ENCODE measurements at regions not wholly inside any gene's neighbourhood (a gene's known extent, or its start where the extent isn't known, plus 50 kb on each side); places are given as distances from the start of the nearest gene placed in this dataset.

DNA sequence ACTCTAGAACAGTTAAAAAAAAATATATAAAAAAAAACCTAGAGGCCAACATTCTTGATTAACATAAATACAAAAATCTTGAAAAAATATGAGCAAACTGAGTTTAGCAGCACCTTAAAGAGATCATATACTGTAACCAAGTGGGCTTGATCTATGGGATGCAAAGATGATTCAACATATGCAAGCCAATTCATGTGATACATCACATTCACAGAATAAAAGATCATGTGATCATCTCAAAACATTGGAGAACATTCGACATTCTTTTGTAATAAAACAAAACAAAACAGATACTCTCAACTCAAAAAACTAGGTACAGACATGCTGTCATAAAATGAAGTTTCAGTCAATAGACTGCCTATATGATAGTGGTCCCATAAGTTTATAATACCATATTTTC, 165.4 kb upstream of the NDST4 start:
- 75% methylated on average over 1 of the region's 1 CpG for WGBS
- no peaks in the 10 kb centered on the region for H3K27me3 ChIP-seq (replicated peaks; ENCODE audit: insufficient read depth)

DNA sequence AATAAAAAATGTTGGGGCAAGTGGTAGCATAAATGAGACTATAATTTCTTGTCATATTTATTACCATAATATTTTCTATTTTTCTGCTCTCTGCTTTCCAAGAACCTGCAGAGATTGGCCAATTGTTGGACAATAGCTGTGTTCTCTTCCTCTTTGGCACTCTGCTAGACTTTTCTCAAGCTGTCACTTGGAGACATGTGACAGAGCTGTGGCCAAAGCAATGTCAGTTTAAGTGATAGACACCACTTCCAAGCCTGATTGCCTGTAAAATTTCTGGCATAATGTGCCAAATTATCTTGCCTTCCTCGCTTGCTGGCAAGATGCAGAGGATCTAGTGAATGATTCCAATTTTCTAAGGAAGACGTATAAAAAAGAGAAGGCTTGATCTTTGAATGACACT, 162.2 kb upstream of the NDST4 start:
- intact Hi-C loops (cut with DNase I) = no loop called here
- 71% methylated on average over 2 of the region's 2 CpGs for WGBS

More for the DNA sequence above, 165.4 kb upstream of the NDST4 start:
- TF ChIP-seq, protein P1, sequence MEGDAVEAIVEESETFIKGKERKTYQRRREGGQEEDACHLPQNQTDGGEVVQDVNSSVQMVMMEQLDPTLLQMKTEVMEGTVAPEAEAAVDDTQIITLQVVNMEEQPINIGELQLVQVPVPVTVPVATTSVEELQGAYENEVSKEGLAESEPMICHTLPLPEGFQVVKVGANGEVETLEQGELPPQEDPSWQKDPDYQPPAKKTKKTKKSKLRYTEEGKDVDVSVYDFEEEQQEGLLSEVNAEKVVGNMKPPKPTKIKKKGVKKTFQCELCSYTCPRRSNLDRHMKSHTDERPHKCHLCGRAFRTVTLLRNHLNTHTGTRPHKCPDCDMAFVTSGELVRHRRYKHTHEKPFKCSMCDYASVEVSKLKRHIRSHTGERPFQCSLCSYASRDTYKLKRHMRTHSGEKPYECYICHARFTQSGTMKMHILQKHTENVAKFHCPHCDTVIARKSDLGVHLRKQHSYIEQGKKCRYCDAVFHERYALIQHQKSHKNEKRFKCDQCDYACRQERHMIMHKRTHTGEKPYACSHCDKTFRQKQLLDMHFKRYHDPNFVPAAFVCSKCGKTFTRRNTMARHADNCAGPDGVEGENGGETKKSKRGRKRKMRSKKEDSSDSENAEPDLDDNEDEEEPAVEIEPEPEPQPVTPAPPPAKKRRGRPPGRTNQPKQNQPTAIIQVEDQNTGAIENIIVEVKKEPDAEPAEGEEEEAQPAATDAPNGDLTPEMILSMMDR (IDR thresholded peaks at IDR 0.05) = no peak
- TF ChIP-seq POLR2AphosphoS5 (IDR thresholded peaks at IDR 0.05) = no peak
- no peak for TF ChIP-seq POLR2A (IDR thresholded peaks at IDR 0.05)
- Histone ChIP-seq H3K27ac (no peak overlapping the region), H3K36me3 (no peaks in the 10 kb centered on the region), H3K4me1 (replicated peaks) (no peaks in the 10 kb centered on the region), H3K9me3 (no peaks in the 10 kb centered on the region), H3K4me3 (no peak overlapping the region)
- DNase-seq (ENCODE audit: low spot score) = no peak
- intact Hi-C loops (cut with DNase I) = no loop called here

DNA sequence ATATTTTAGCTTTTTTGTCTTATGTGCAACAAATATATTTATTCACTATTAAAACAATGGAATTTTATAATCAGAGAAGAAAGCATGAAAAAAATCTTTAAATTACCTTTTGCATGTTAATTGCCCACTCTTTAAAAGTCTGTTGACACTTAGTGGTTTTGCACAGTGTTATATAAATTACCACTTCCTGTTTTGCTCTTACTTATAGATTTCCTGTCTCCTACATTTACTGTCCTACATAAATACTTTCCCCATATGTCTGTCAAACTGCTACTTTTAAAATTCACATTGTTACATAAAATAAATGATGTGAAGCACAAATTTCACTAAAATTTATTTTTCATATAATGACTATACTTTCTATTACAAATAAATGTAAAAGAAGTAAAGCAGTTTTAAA, 161.1 kb upstream of the NDST4 start:
- Histone ChIP-seq H3K36me3 (no peaks in the 10 kb centered on the region), H3K4me3 (no peak overlapping the region), H3K4me1 (replicated peaks) (no peaks in the 10 kb centered on the region), H3K27ac (no peak overlapping the region), H3K9me3 (no peaks in the 10 kb centered on the region), H3K27me3 (replicated peaks; ENCODE audit: insufficient read depth) (no peaks in the 10 kb centered on the region)
- TF ChIP-seq, protein P1 (IDR thresholded peaks at IDR 0.05) = no peak
- no peak for TF ChIP-seq POLR2AphosphoS5 (IDR thresholded peaks at IDR 0.05)
- no peak for TF ChIP-seq POLR2A (IDR thresholded peaks at IDR 0.05)
- intact Hi-C loops (cut with DNase I) = no loop called here
- no peak for DNase-seq (ENCODE audit: low spot score)

More for the DNA sequence above, 162.2 kb upstream of the NDST4 start:
- no peak overlapping the region for H3K4me3 ChIP-seq
- DNase-seq (ENCODE audit: low spot score) = no peak
- no peaks in the 10 kb centered on the region for H3K9me3 ChIP-seq
- no peaks in the 10 kb centered on the region for H3K27me3 ChIP-seq (replicated peaks; ENCODE audit: insufficient read depth)
- no peaks in the 10 kb centered on the region for H3K4me1 ChIP-seq (replicated peaks)
- TF ChIP-seq, protein P1 (IDR thresholded peaks at IDR 0.05) = no peak
- H3K27ac ChIP-seq = no peak overlapping the region
- no peaks in the 10 kb centered on the region for H3K36me3 ChIP-seq

DNA sequence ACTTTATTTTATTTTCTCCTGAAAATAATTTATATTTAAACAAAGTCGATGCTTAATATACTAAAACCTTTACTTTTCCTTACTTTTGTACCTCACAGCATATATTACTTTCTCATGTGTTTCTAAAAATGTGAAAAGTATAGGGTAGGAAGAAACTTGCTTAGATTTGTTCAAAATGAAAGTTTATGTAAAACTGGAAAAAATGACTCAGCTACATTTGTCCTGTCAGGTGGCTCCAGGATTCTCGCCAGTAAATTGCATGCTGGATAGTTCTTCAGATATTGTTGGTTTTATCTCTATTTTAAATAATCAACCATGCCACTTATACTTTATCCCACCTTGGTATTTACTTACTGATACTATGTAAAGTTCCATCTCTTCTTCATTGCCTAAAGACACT, 159.2 kb upstream of the NDST4 start:
- TF ChIP-seq POLR2AphosphoS5 (IDR thresholded peaks at IDR 0.05) = no peak
- TF ChIP-seq, protein P1 (IDR thresholded peaks at IDR 0.05) = no peak
- no peak for TF ChIP-seq POLR2A (IDR thresholded peaks at IDR 0.05)
- no peaks in the 10 kb centered on the region for H3K4me1 ChIP-seq (replicated peaks)
- no peak for DNase-seq (ENCODE audit: low spot score)
- intact Hi-C loops (cut with DNase I) = no loop called here
- H3K27me3 ChIP-seq (replicated peaks; ENCODE audit: insufficient read depth) = no peaks in the 10 kb centered on the region
- no peaks in the 10 kb centered on the region for H3K9me3 ChIP-seq
- no peak overlapping the region for H3K27ac ChIP-seq
- 85% methylated on average over 2 of the region's 2 CpGs for WGBS
- no peaks in the 10 kb centered on the region for H3K36me3 ChIP-seq
- no peak overlapping the region for H3K4me3 ChIP-seq

DNA sequence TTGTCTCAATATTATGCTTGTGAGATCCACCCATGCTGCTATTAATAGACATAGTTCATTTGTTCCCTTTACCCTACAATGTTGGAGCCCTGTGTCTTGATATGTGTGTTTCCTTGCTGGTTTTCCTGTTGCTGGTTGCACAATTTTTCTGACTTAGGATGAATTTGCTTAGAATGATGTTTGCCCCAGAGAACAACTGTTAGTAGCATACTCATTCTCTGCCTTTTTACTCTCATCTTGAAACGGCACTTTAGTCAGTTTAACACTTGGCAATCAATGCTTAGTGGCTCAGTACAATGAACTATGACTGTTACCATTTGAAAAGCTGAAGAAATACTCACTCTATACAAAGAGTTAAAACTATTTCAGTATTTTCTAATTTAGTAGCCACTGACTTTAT, 158.8 kb upstream of the NDST4 start:
- WGBS = 62% methylated on average over 1 of the region's 1 CpG
- no peak for DNase-seq (ENCODE audit: low spot score)
- Histone ChIP-seq H3K27me3 (replicated peaks; ENCODE audit: insufficient read depth) (no peaks in the 10 kb centered on the region), H3K36me3 (no peaks in the 10 kb centered on the region), H3K9me3 (no peaks in the 10 kb centered on the region), H3K4me3 (no peak overlapping the region), H3K4me1 (replicated peaks) (no peaks in the 10 kb centered on the region), H3K27ac (no peak overlapping the region)
- intact Hi-C loops (cut with DNase I) = no loop called here
- no peak for TF ChIP-seq POLR2AphosphoS5 (IDR thresholded peaks at IDR 0.05)
- TF ChIP-seq, protein P1 (IDR thresholded peaks at IDR 0.05) = no peak
- no peak for TF ChIP-seq POLR2A (IDR thresholded peaks at IDR 0.05)
